ENCODE measurements at regions not wholly inside any gene's neighbourhood (a gene's known extent, or its start where the extent isn't known, plus 50 kb on each side); places are given as distances from the start of the nearest gene placed in this dataset.
"Not testable (repeated sequence)": the region's sequence is repeated elsewhere in the genome, so short reads cannot be mapped to it uniquely, and the experiment has no call there.

DNA sequence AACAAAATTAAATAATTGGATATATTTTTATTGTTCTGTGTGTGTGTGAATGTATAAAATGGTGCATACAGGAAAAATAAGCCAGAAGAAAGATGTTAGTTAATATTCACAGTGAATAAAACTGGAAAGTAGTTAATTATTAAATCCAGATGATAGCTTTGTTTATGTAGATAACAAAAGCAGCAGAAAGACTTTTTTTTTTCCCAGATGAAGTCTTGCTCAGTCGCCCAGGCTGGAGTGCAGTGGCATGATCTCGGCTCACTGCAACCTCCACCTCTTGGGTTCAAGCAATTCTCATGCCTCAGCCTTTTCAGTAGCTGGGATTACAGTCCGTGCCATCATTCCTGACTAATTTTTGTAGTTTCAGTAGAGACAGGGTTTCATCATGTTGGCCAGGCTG is 140.1 kb downstream of the ZNF486 start:
- no peak for DNase-seq
- H3K27me3 Mint-ChIP-seq (ENCODE audit: unreplicated experiment) = peaks cover 2% of the 10 kb centered on the region
- no peaks in the 10 kb centered on the region for H3K36me3 Mint-ChIP-seq (ENCODE audit: unreplicated experiment)
- no peak overlapping the region for H3K4me3 Mint-ChIP-seq (ENCODE audit: unreplicated experiment)
- no peak overlapping the region for H3K27ac Mint-ChIP-seq (ENCODE audit: unreplicated experiment)
- peaks cover 3% of the 10 kb centered on the region for H3K4me1 Mint-ChIP-seq (ENCODE audit: low read depth, unreplicated experiment)
- TF ChIP-seq, protein P1, sequence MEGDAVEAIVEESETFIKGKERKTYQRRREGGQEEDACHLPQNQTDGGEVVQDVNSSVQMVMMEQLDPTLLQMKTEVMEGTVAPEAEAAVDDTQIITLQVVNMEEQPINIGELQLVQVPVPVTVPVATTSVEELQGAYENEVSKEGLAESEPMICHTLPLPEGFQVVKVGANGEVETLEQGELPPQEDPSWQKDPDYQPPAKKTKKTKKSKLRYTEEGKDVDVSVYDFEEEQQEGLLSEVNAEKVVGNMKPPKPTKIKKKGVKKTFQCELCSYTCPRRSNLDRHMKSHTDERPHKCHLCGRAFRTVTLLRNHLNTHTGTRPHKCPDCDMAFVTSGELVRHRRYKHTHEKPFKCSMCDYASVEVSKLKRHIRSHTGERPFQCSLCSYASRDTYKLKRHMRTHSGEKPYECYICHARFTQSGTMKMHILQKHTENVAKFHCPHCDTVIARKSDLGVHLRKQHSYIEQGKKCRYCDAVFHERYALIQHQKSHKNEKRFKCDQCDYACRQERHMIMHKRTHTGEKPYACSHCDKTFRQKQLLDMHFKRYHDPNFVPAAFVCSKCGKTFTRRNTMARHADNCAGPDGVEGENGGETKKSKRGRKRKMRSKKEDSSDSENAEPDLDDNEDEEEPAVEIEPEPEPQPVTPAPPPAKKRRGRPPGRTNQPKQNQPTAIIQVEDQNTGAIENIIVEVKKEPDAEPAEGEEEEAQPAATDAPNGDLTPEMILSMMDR (IDR thresholded peaks at IDR 0.05; ENCODE audit: partially characterized antibody, unreplicated experiment) = no peak
- no peaks in the 10 kb centered on the region for H3K9me3 Mint-ChIP-seq (ENCODE audit: unreplicated experiment)

DNA sequence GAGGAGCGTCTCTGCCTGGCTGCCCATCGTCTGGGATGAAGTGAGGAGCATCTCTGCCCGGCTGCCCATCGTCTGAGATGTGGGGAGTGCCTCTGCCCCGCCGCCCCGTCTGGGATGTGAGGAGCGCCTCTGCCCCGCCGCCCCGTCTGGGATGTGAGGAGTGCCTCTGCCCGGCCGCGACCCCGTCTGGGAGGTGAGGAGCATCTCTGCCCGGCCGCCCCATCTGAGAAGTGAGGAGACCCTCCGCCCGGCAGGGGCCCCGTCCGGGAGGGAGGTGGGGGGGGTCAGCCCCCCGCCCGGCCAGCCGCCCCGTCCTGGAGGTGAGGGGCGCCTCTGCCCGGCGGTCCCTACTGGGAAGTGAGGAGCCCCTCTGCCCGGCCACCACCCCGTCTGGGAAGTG is 129.3 kb downstream of the ZNF486 start:
- not testable (repeated sequence) for H3K4me3 Mint-ChIP-seq (ENCODE audit: unreplicated experiment); H3K27ac Mint-ChIP-seq (ENCODE audit: unreplicated experiment); H3K36me3 Mint-ChIP-seq (ENCODE audit: unreplicated experiment)

DNA sequence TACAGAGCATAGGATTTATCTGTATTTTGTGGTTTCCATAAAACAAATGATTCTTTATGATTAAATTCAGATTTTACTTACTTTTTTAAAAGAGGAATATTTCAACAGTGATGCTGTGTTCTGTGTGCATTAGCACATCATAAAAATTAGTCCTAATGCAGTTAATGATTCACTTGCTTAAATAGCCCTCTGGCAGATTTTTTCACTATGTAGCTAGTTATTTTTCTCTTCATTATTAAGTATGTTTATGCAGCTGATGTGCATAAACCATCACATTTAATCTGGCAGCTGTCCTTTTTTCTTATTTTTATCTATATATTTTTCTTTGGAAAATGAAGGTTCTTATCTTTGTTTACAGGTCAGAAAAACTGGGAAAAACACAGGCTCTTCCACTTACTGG is 127.2 kb downstream of the ZNF486 start:
- Mint-ChIP-seq H3K36me3 (ENCODE audit: unreplicated experiment) (no peaks in the 10 kb centered on the region), H3K27me3 (ENCODE audit: unreplicated experiment) (peaks cover 2% of the 10 kb centered on the region), H3K4me1 (ENCODE audit: low read depth, unreplicated experiment) (peaks cover 11% of the 10 kb centered on the region), H3K27ac (ENCODE audit: unreplicated experiment) (no peak overlapping the region), H3K9me3 (ENCODE audit: unreplicated experiment) (peaks cover 8% of the 10 kb centered on the region), H3K4me3 (ENCODE audit: unreplicated experiment) (no peak overlapping the region)
- TF ChIP-seq, protein P1 (IDR thresholded peaks at IDR 0.05; ENCODE audit: partially characterized antibody, unreplicated experiment) = no peak
- DNase-seq = no peak

More for the DNA sequence above, 129.3 kb downstream of the ZNF486 start:
- not testable (repeated sequence) for H3K27me3 Mint-ChIP-seq (ENCODE audit: unreplicated experiment); H3K9me3 Mint-ChIP-seq (ENCODE audit: unreplicated experiment); DNase-seq; H3K4me1 Mint-ChIP-seq (ENCODE audit: low read depth, unreplicated experiment)

DNA sequence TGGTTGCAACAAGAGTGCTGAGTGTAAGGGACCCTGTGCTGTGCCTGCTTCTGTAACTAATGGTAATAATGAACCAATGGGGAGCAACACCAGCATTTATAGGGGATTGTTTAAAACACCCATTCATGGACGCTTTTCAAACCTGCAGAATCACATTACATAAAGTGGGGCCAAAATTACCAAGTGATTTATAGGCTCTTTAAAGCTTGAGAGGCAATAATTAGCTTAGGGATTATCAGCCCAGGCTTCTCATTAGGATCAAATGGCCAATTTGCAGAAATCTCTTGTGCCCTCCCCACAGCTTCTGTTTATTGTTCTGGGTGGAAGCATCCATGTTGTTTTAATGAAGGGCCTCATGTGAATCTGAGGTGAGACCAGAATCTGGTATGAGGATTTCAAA is 125.5 kb downstream of the ZNF486 start:
- H3K27me3 Mint-ChIP-seq (ENCODE audit: unreplicated experiment); DNase-seq; H3K4me3 Mint-ChIP-seq (ENCODE audit: unreplicated experiment); H3K9me3 Mint-ChIP-seq (ENCODE audit: unreplicated experiment); H3K36me3 Mint-ChIP-seq (ENCODE audit: unreplicated experiment): not testable (repeated sequence)
- Mint-ChIP-seq H3K27ac (ENCODE audit: unreplicated experiment) (peak overlapping the region; percentile 89), H3K4me1 (ENCODE audit: low read depth, unreplicated experiment) (peaks cover 14% of the 10 kb centered on the region)

DNA sequence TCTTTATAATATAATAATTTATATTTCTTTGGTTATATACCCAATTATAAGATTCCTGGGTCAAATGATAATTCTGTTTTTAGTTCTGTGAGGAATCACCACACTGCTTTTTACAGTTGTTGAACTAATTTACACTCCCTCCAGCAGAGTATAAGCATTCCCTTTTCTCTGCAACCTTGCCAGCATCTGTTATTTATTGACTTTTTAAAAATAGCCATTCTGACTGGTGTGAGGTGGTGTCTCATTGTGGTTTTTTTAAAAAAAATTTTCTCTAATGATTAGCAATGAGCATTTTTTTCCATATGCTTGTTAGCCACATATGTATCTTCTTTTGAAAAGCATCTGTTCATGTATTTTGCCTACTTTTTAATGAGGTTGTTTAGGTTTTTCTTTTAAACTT is 122.2 kb downstream of the ZNF486 start:
- peaks cover 5% of the 10 kb centered on the region for H3K9me3 Mint-ChIP-seq (ENCODE audit: unreplicated experiment)
- no peak overlapping the region for H3K4me3 Mint-ChIP-seq (ENCODE audit: unreplicated experiment)

DNA sequence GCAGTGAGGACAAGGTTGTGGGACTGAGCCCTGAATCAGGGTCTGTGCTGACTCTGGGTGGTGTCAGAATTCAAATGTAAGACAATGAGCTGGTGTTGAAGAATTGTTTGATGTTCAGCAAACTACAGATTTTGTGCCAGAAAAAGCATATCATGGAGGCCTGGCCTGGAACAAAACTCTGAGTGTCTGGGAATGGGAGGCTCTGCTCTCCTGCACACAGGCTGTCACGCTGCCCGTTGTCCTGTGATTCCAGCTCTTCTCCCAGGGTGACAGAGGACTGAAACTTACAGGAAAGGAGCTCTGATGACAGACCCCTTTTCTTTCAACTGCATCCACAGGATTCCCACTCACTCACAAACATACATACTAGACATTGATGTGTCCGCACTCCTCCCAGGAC is 120.1 kb downstream of the ZNF486 start:
- H3K36me3 Mint-ChIP-seq (ENCODE audit: unreplicated experiment) = peaks cover 9% of the 10 kb centered on the region
- H3K27me3 Mint-ChIP-seq (ENCODE audit: unreplicated experiment) = no peaks in the 10 kb centered on the region
- peaks cover 25% of the 10 kb centered on the region for H3K4me1 Mint-ChIP-seq (ENCODE audit: low read depth, unreplicated experiment)
- H3K9me3 Mint-ChIP-seq (ENCODE audit: unreplicated experiment) = peaks cover 5% of the 10 kb centered on the region
- no peak overlapping the region for H3K27ac Mint-ChIP-seq (ENCODE audit: unreplicated experiment)
- DNase-seq = no peak
- TF ChIP-seq, protein P1 (IDR thresholded peaks at IDR 0.05; ENCODE audit: partially characterized antibody, unreplicated experiment) = no peak
- no peak overlapping the region for H3K4me3 Mint-ChIP-seq (ENCODE audit: unreplicated experiment)

More for the DNA sequence above, 122.2 kb downstream of the ZNF486 start:
- peaks cover 8% of the 10 kb centered on the region for H3K36me3 Mint-ChIP-seq (ENCODE audit: unreplicated experiment)
- peaks cover 29% of the 10 kb centered on the region for H3K4me1 Mint-ChIP-seq (ENCODE audit: low read depth, unreplicated experiment)
- H3K27ac Mint-ChIP-seq (ENCODE audit: unreplicated experiment) = no peak overlapping the region
- no peak for DNase-seq
- TF ChIP-seq, protein P1 (IDR thresholded peaks at IDR 0.05; ENCODE audit: partially characterized antibody, unreplicated experiment) = no peak
- no peaks in the 10 kb centered on the region for H3K27me3 Mint-ChIP-seq (ENCODE audit: unreplicated experiment)

DNA sequence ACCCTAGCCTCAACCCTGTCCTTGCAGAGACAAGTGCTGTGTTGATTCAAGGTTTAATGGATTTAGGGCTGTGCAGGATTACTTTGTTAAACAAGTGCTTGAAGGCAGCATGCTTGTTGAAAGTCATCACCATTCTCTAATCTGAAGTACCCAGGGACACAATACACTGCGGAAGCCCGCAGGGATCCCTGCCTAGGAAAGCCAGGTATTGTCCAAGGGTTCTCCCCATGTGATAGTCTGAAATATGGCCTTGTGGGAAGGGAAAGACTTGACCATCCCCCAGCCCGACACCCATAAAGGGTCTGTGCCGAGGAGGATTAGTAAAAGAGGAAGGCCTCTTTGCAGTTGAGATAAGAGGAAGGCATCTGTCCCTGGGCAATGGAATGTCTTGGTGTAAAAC is 118.9 kb downstream of the ZNF486 start:
- H3K4me3 Mint-ChIP-seq (ENCODE audit: unreplicated experiment); H3K36me3 Mint-ChIP-seq (ENCODE audit: unreplicated experiment); H3K9me3 Mint-ChIP-seq (ENCODE audit: unreplicated experiment); H3K27me3 Mint-ChIP-seq (ENCODE audit: unreplicated experiment); DNase-seq; H3K27ac Mint-ChIP-seq (ENCODE audit: unreplicated experiment): not testable (repeated sequence)
- peaks cover 26% of the 10 kb centered on the region for H3K4me1 Mint-ChIP-seq (ENCODE audit: low read depth, unreplicated experiment)

Data from glutamatergic neuron (in vitro differentiated cells).